IMR-90 (cell line): ENCODE measurements at regions not wholly inside any gene's neighbourhood (a gene's known extent, or its start where the extent isn't known, plus 50 kb on each side); places are given as distances from the start of the nearest gene placed in this dataset.
A peak's percentile ranks its signal among the peaks of the same experiment; 100 is the strongest.

ENCODE experiments used
- ATAC-seq: fragments of 200-7000 bp; cut with Tn5 transposase; 2 replicates; pipeline ENCODE4 v1.9.1; 2020; ENCODE audit warnings: low read depth, mild to moderate bottlenecking, moderate library complexity
- BruUV-seq: library from RNA; stranded (reverse); fragments of 400-500 nt; replicated peaks from 2 replicates; lab custom pipeline; 2021; lab: Mats Ljungman, UMichigan
- CTCF ChIA-PET: fragments of 300-600 bp; formaldehyde crosslinking; extraction: SDS; loops from one replicate; lab custom pipeline; 2021; ENCODE audit warnings: antibody characterized with exemption; lab: Yijun Ruan, JAX
- POLR2A ChIA-PET: fragments of 300-600 bp; sonication (Branson Sonifier 250); formaldehyde crosslinking; loops from one replicate; lab custom pipeline; 2022; ENCODE audit warnings: antibody characterized with exemption; ENCODE audit not compliant: unreplicated experiment; lab: Charles Lee
- DNase-seq: peaks from one replicate; pipeline ENCODE4 v3.0.0; 2013
- H2AFZ ChIP-seq: replicated peaks from 2 replicates; pipeline ENCODE3; 2013; ENCODE audit warnings: low read length, mild to moderate bottlenecking; ENCODE audit not compliant: poor library complexity
- H2AK5ac ChIP-seq: 2 replicates; pipeline ENCODE4 v1.6.1; 2013; ENCODE audit warnings: low read depth, low read length, inconsistent platforms
- H2AK9ac ChIP-seq: replicated peaks from 2 replicates; pipeline ENCODE3; 2013; ENCODE audit warnings: mild to moderate bottlenecking, low read depth, low read length, moderate library complexity; ENCODE audit not compliant: poor library complexity
- H2BK120ac ChIP-seq: 2 replicates; pipeline ENCODE4 v1.6.1; 2013; ENCODE audit warnings: low read depth, low read length, inconsistent platforms
- H2BK15ac ChIP-seq: 3 replicates; pipeline ENCODE4 v1.6.1; 2013; ENCODE audit warnings: low read depth, low read length, inconsistent platforms
- H2BK20ac ChIP-seq: 2 replicates; pipeline ENCODE4 v1.6.1; 2013; ENCODE audit warnings: low read depth, mild to moderate bottlenecking, inconsistent platforms, low read length, moderate library complexity
- H2BK5ac ChIP-seq: 2 replicates; pipeline ENCODE4 v1.6.1; 2013; ENCODE audit warnings: mild to moderate bottlenecking, low read depth, low read length, inconsistent platforms; ENCODE audit not compliant: poor library complexity, severe bottlenecking
- H3K14ac ChIP-seq: replicated peaks from 2 replicates; pipeline ENCODE4 v1.6.1; 2013; ENCODE audit warnings: low read depth, low read length, inconsistent platforms
- H3K18ac ChIP-seq: 2 replicates; pipeline ENCODE4 v1.6.1; 2013; ENCODE audit warnings: low read depth, low read length, control low read depth
- H3K23ac ChIP-seq: 2 replicates; pipeline ENCODE4 v1.6.1; 2013; ENCODE audit warnings: low read depth, low read length, inconsistent platforms
- H3K27ac ChIP-seq: 2 replicates; pipeline ENCODE4 v1.5.1; 2013; ENCODE audit warnings: mild to moderate bottlenecking, control low read depth, low read length; ENCODE audit not compliant: insufficient read depth
- H3K27me3 ChIP-seq: 2 replicates; pipeline ENCODE4 v1.6.1; 2013; ENCODE audit warnings: low read length; ENCODE audit not compliant: control insufficient read depth, insufficient read depth
- H3K36me3 ChIP-seq: 2 replicates; pipeline ENCODE4 v1.6.1; 2013; ENCODE audit warnings: low read length, mixed read lengths; ENCODE audit not compliant: control insufficient read depth, insufficient read depth
- H3K4ac ChIP-seq: 2 replicates; pipeline ENCODE4 v1.6.1; 2013; ENCODE audit warnings: low read depth, low read length, inconsistent platforms
- H3K4me1 ChIP-seq: 2 replicates; pipeline ENCODE4 v1.6.1; 2013; ENCODE audit warnings: low read length, mixed read lengths; ENCODE audit not compliant: control insufficient read depth, insufficient read depth
- H3K4me2 ChIP-seq: 2 replicates; pipeline ENCODE4 v1.6.1; 2013; ENCODE audit warnings: low read depth, mild to moderate bottlenecking, control low read depth, low read length, moderate library complexity
- H3K4me3 ChIP-seq: 2 replicates; pipeline ENCODE4 v1.5.1; 2013; ENCODE audit warnings: low read depth, mild to moderate bottlenecking, control low read depth, low read length, moderate library complexity; ENCODE audit not compliant: insufficient read depth
- H3K56ac ChIP-seq: 2 replicates; pipeline ENCODE4 v1.6.1; 2013; ENCODE audit warnings: low read length, inconsistent platforms; ENCODE audit not compliant: insufficient read depth; ENCODE audit errors: extremely low read depth
- H3K79me1 ChIP-seq, 2 experiments: 2 replicates each; pipeline ENCODE4 v1.6.1; 2013; ENCODE audit warnings: low read length in 2 of 2, inconsistent platforms in 1 of 2, low read depth in 1 of 2
- H3K9ac ChIP-seq: 2 replicates; pipeline ENCODE4 v1.6.1; 2013; ENCODE audit warnings: low read depth, low read length, control low read depth
- H3K9me1 ChIP-seq: 2 replicates; pipeline ENCODE4 v1.6.1; 2013; ENCODE audit warnings: low read length, inconsistent platforms; ENCODE audit not compliant: insufficient read depth
- H3K9me3 ChIP-seq: 2 replicates; pipeline ENCODE4 v1.6.1; 2013; ENCODE audit warnings: low read length; ENCODE audit not compliant: control insufficient read depth, insufficient read depth
- H4K20me1 ChIP-seq: 2 replicates; pipeline ENCODE4 v1.6.1; 2013; ENCODE audit warnings: low read length, inconsistent platforms; ENCODE audit not compliant: insufficient read depth
- H4K5ac ChIP-seq: 2 replicates; pipeline ENCODE4 v1.6.1; 2013; ENCODE audit warnings: mild to moderate bottlenecking, low read depth, low read length, control low read depth
- H4K8ac ChIP-seq, 2 experiments: 2 replicates each; pipeline ENCODE4 v1.6.1; 2013; ENCODE audit warnings: low read depth in 2 of 2, low read length in 2 of 2, control low read depth in 1 of 2, inconsistent platforms in 1 of 2
- H4K91ac ChIP-seq: 2 replicates; pipeline ENCODE4 v1.6.1; 2013; ENCODE audit warnings: low read depth, low read length, inconsistent platforms; ENCODE audit not compliant: insufficient read depth
- BHLHE40 ChIP-seq: fragments of 150-350 bp; IDR thresholded peaks from 2 replicates; pipeline ENCODE4 v1.6.1; 2016; ENCODE audit warnings: mild to moderate bottlenecking, low read depth, low read length
- CEBPB ChIP-seq: IDR thresholded peaks from 2 replicates; pipeline ENCODE4 v1.6.1; 2012; ENCODE audit warnings: low read depth, low read length, improper control_type of control experiment
- MAZ ChIP-seq: IDR thresholded peaks from 2 replicates; pipeline ENCODE4 v1.6.1; 2012; ENCODE audit warnings: low read depth, mild to moderate bottlenecking, low read length, improper control_type of control experiment, moderate library complexity, borderline replicate concordance
- NFE2L2 ChIP-seq: fragments of 150-350 bp; IDR thresholded peaks from 2 replicates; pipeline ENCODE4 v1.6.1; 2016; ENCODE audit warnings: low read depth, mild to moderate bottlenecking, low read length
- POLR2A ChIP-seq: IDR thresholded peaks from 2 replicates; pipeline ENCODE4 v1.6.1; 2012; ENCODE audit warnings: mild to moderate bottlenecking, low read depth, low read length
- RCOR1 ChIP-seq: IDR thresholded peaks from 2 replicates; pipeline ENCODE4 v1.6.1; 2012; ENCODE audit warnings: mild to moderate bottlenecking, low read length, improper control_type of control experiment; ENCODE audit not compliant: insufficient replicate concordance
- RFX5 ChIP-seq: IDR thresholded peaks from 2 replicates; pipeline ENCODE4 v1.8.0; 2012; ENCODE audit warnings: low read depth, mild to moderate bottlenecking, low read length, moderate library complexity
- WGBS, 2 experiments: methylation state at CpG; one replicate each; pipeline versions ENCODE4 v1.1.5 to v1.1.7; 2013; ENCODE audit warnings: missing lambda C conversion rate in 2 of 2; ENCODE audit not compliant: insufficient read length in 1 of 2; ENCODE audit errors: extremely low coverage in 2 of 2; 5-methylcytosine and 5-hydroxymethylcytosine counted together
- dilution Hi-C: fragments of 300-500 bp; cut with HindIII; formaldehyde crosslinking; loops from one replicate; pipeline ENCODE4 v1.14.3; 2018; ENCODE audit warnings: low sequenced_read_pairs; ENCODE audit not compliant: unreplicated experiment
- in situ Hi-C: fragments of 300-500 bp; cut with MboI; formaldehyde crosslinking; loops from 3 replicates; pipeline ENCODE4 v1.14.3; 2019; ENCODE audit warnings: low sequenced_read_pairs, inconsistent platforms, mixed read lengths
- intact Hi-C: fragments of 100-400 bp; cut with micrococcal nuclease; formaldehyde crosslinking; loops from 2 replicates; pipeline ENCODE4 v1.10.0; 2022
- TF ChIP-seq, protein P1 (sequence below): fragments of 150-350 bp; IDR thresholded peaks from 2 replicates; pipeline ENCODE4 v1.6.1; 2016; ENCODE audit warnings: low read depth, mild to moderate bottlenecking, low read length, moderate library complexity, borderline replicate concordance
- TF ChIP-seq, protein P2 (sequence below): fragments of 150-350 bp; IDR thresholded peaks from 2 replicates; pipeline ENCODE4 v1.6.1; 2017; ENCODE audit warnings: mild to moderate bottlenecking, antibody characterized with exemption, low read length, low read depth

DNA sequence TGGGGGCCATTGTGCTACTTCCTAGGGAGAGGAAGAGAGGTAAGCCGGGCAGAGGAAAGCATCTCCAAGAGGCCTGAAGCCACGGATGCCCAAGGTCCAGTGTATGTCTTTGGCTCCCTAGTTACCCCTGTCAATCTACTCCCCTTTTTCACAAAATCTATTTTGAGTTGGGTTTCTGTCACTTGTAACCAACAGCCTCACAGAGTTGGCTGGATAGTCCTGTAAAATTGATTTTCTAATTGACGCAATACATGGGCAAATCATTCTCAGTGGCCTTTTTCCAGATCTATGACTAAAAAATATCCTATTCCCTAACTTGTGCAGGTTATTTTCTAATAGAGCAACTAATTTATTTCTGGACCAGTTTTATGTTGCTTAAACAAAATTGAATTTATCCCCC, 168.4 kb downstream of the IRS1 start:
- Histone ChIP-seq H2AK9ac (no peak overlapping the region), H3K27ac (peak overlapping the region; percentile 1; the same call in 1 of the 2 replicates), H4K5ac (peak overlapping the region; percentile 21; the same call in 1 of the 2 replicates), H3K79me1 (no peaks in the 10 kb centered on the region), H3K36me3 (no peaks in the 10 kb centered on the region), H4K91ac (no peak overlapping the region), H2AK5ac (no peak overlapping the region), H2BK15ac (no peak overlapping the region), H3K9ac (no peak overlapping the region), H2AFZ (no peak overlapping the region), H4K20me1 (no peaks in the 10 kb centered on the region), H3K23ac (no peak overlapping the region), H3K9me1 (no peaks in the 10 kb centered on the region; the same call in 1 of the 2 replicates), H4K8ac (0 out of 4 replicates have a peak overlapping the region, but pooled peaks of 1 of the 2 experiments have one; percentile 7), H2BK5ac (no peak overlapping the region), H3K4me2 (no peak overlapping the region), H2BK120ac (no peak overlapping the region), H3K9me3 (no peaks in the 10 kb centered on the region), H3K4me3 (no peak overlapping the region), H3K56ac (no peak overlapping the region), H3K4me1 (no peaks in the 10 kb centered on the region; the same call in 1 of the 2 replicates), H2BK20ac (no peak overlapping the region), H3K18ac (no peak overlapping the region; the same call in 1 of the 2 replicates), H3K14ac (no peak overlapping the region), H3K4ac (no peak overlapping the region), H3K27me3 (no peaks in the 10 kb centered on the region)
- no peak for ATAC-seq
- dilution Hi-C loops: no loop called here
- in situ Hi-C loops: no loop called here
- no peak for TF ChIP-seq NFE2L2
- TF ChIP-seq, protein P1, sequence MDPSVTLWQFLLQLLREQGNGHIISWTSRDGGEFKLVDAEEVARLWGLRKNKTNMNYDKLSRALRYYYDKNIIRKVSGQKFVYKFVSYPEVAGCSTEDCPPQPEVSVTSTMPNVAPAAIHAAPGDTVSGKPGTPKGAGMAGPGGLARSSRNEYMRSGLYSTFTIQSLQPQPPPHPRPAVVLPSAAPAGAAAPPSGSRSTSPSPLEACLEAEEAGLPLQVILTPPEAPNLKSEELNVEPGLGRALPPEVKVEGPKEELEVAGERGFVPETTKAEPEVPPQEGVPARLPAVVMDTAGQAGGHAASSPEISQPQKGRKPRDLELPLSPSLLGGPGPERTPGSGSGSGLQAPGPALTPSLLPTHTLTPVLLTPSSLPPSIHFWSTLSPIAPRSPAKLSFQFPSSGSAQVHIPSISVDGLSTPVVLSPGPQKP: no peak
- no peak for TF ChIP-seq MAZ
- no peak for TF ChIP-seq RFX5
- TF ChIP-seq, protein P2, sequence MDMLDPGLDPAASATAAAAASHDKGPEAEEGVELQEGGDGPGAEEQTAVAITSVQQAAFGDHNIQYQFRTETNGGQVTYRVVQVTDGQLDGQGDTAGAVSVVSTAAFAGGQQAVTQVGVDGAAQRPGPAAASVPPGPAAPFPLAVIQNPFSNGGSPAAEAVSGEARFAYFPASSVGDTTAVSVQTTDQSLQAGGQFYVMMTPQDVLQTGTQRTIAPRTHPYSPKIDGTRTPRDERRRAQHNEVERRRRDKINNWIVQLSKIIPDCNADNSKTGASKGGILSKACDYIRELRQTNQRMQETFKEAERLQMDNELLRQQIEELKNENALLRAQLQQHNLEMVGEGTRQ: no peak
- no peak for TF ChIP-seq RCOR1
- TF ChIP-seq BHLHE40: no peak
- TF ChIP-seq CEBPB: no peak
- no peak for TF ChIP-seq POLR2A
- intact Hi-C loops: no loop called here
- ChIA-PET POLR2A (no interaction called here), CTCF (no interaction called here)
- DNase-seq: no peak
- no CpG with 5 or more reads among the region's 3 CpGs for WGBS, 2 experiments
- no TSS peak for BruUV-seq
